H9 (cell line): ENCODE measurements at regions not wholly inside any gene's neighbourhood (a gene's known extent, or its start where the extent isn't known, plus 50 kb on each side); places are given as distances from the start of the nearest gene placed in this dataset.

Source experiments
- DNase-seq: peaks from one replicate; pipeline ENCODE4 v3.0.0-alpha.2; 2017
- H2AFZ ChIP-seq: one replicate; pipeline ENCODE4 v1.6.1; 2013; ENCODE audit warnings: mild to moderate bottlenecking, low read length, control low read depth, moderate library complexity
- H2AK5ac ChIP-seq: 2 replicates; pipeline ENCODE4 v1.6.1; 2013; ENCODE audit warnings: low read length, control low read depth, mixed read lengths; ENCODE audit not compliant: insufficient read length
- H2BK120ac ChIP-seq: one replicate; pipeline ENCODE4 v1.6.1; 2013; ENCODE audit warnings: low read depth, mild to moderate bottlenecking, low read length, control low read depth, inconsistent platforms; ENCODE audit not compliant: poor library complexity, severe bottlenecking
- H2BK12ac ChIP-seq: 2 replicates; pipeline ENCODE4 v1.6.1; 2013; ENCODE audit warnings: low read length, control low read depth, mixed read lengths, low read depth; ENCODE audit not compliant: insufficient read length
- H2BK15ac ChIP-seq: 2 replicates; pipeline ENCODE4 v1.6.1; 2013; ENCODE audit warnings: low read depth, low read length, control low read depth
- H2BK20ac ChIP-seq: one replicate; pipeline ENCODE4 v1.6.1; 2013; ENCODE audit warnings: low read depth, mild to moderate bottlenecking, low read length, control low read depth, inconsistent platforms; ENCODE audit not compliant: poor library complexity, severe bottlenecking
- H2BK5ac ChIP-seq: 2 replicates; pipeline ENCODE4 v1.6.1; 2013; ENCODE audit warnings: low read length, control low read depth, mixed read lengths; ENCODE audit not compliant: insufficient read length
- H3K14ac ChIP-seq: 2 replicates; pipeline ENCODE4 v1.6.1; 2013; ENCODE audit warnings: low read length, control low read depth; ENCODE audit not compliant: insufficient read depth
- H3K18ac ChIP-seq: 2 replicates; pipeline ENCODE4 v1.6.1; 2013; ENCODE audit warnings: low read depth, mild to moderate bottlenecking, mixed read lengths, low read length, control low read depth; ENCODE audit not compliant: insufficient read length
- H3K23ac ChIP-seq: 2 replicates; pipeline ENCODE4 v1.6.1; 2013; ENCODE audit warnings: low read length, control low read depth, mixed read lengths, low read depth; ENCODE audit not compliant: insufficient read length
- H3K23me2 ChIP-seq: 2 replicates; pipeline ENCODE4 v1.6.1; 2013; ENCODE audit warnings: low read depth, mild to moderate bottlenecking, mixed read lengths, low read length, control low read depth; ENCODE audit not compliant: insufficient read length, poor library complexity, severe bottlenecking
- H3K27ac ChIP-seq: 2 replicates; pipeline ENCODE4 v1.5.1; 2013; ENCODE audit warnings: low read length, control low read depth, mixed read lengths, low read depth; ENCODE audit not compliant: insufficient read length
- H3K27me3 ChIP-seq: 2 replicates; pipeline ENCODE4 v1.6.1; 2013; ENCODE audit warnings: low read length, control low read depth, inconsistent platforms; ENCODE audit not compliant: insufficient read depth
- H3K4ac ChIP-seq: 2 replicates; pipeline ENCODE4 v1.6.1; 2013; ENCODE audit warnings: low read depth, mild to moderate bottlenecking, control low read depth, inconsistent platforms, low read length, moderate library complexity
- H3K4me1 ChIP-seq: 2 replicates; pipeline ENCODE4 v1.6.1; 2013; ENCODE audit warnings: low read length, control low read depth, inconsistent platforms; ENCODE audit not compliant: insufficient read depth
- H3K4me2 ChIP-seq: 2 replicates; pipeline ENCODE4 v1.6.1; 2013; ENCODE audit warnings: low read length, control low read depth, mixed read lengths; ENCODE audit not compliant: insufficient read length, insufficient read depth
- H3K56ac ChIP-seq: 2 replicates; pipeline ENCODE4 v1.6.1; 2013; ENCODE audit warnings: low read depth, mild to moderate bottlenecking, mixed read lengths, low read length, control low read depth; ENCODE audit not compliant: insufficient read length
- H3K79me1 ChIP-seq: 2 replicates; pipeline ENCODE4 v1.6.1; 2013; ENCODE audit warnings: low read depth, mild to moderate bottlenecking, moderate library complexity, low read length, control low read depth, inconsistent platforms; ENCODE audit not compliant: insufficient read depth, poor library complexity, severe bottlenecking
- H3K79me2 ChIP-seq: 2 replicates; pipeline ENCODE4 v1.6.1; 2013; ENCODE audit warnings: low read length, control low read depth, inconsistent platforms; ENCODE audit not compliant: insufficient read depth
- H3K9ac ChIP-seq: 2 replicates; pipeline ENCODE4 v1.6.1; 2013; ENCODE audit warnings: low read length, control low read depth, mixed read lengths; ENCODE audit not compliant: insufficient read length; ENCODE audit errors: extremely low read depth
- H3K9me3 ChIP-seq: one replicate; pipeline ENCODE4 v1.6.1; 2013; ENCODE audit warnings: low read depth, low read length, inconsistent platforms; ENCODE audit not compliant: control insufficient read depth
- H3T11ph ChIP-seq: one replicate; pipeline ENCODE4 v1.6.1; 2013; ENCODE audit warnings: mild to moderate bottlenecking, low read length, control low read depth, inconsistent platforms
- H4K20me1 ChIP-seq: one replicate; pipeline ENCODE4 v1.6.1; 2013; ENCODE audit not compliant: control insufficient read depth, insufficient read length, insufficient read depth
- H4K5ac ChIP-seq: 2 replicates; pipeline ENCODE4 v1.6.1; 2013; ENCODE audit warnings: low read depth, mild to moderate bottlenecking, mixed read lengths, low read length, control low read depth; ENCODE audit not compliant: insufficient read length
- H4K8ac ChIP-seq: replicated peaks from 2 replicates; pipeline ENCODE4 v1.6.1; 2013; ENCODE audit warnings: low read length, control low read depth, mixed read lengths, low read depth; ENCODE audit not compliant: insufficient read length
- H4K91ac ChIP-seq: 2 replicates; pipeline ENCODE4 v1.6.1; 2013; ENCODE audit warnings: low read depth, mild to moderate bottlenecking, moderate library complexity, mixed read lengths, low read length, control low read depth; ENCODE audit not compliant: insufficient read length
- H3K27ac Mint-ChIP-seq, 3 experiments: 2 replicates in 2 of 3; 3 replicates in 1 of 3; pipeline ENCODE4 v1.8.0; 2020 to 2021; ENCODE audit warnings: mixed read lengths in 3 of 3, mild to moderate bottlenecking in 1 of 3, moderate library complexity in 1 of 3
- H3K27me3 Mint-ChIP-seq: 2 replicates; pipeline ENCODE4 v1.8.0; 2021; ENCODE audit warnings: low read depth, mild to moderate bottlenecking, moderate library complexity, mixed read lengths
- H3K36me3 Mint-ChIP-seq, 3 experiments: 2 replicates in 2 of 3; 3 replicates in 1 of 3; pipeline ENCODE4 v1.8.0; 2020 to 2021; ENCODE audit warnings: low read depth in 3 of 3, mixed read lengths in 3 of 3; ENCODE audit not compliant: insufficient read depth in 1 of 3
- H3K4me1 Mint-ChIP-seq, 2 experiments: 2 replicates each; pipeline ENCODE4 v1.8.0; 2020; ENCODE audit warnings: mixed read lengths in 2 of 2
- H3K4me3 Mint-ChIP-seq, 2 experiments: 2 replicates in 1 of 2; 3 replicates in 1 of 2; pipeline ENCODE4 v1.8.0; 2020 to 2021; ENCODE audit warnings: mild to moderate bottlenecking in 2 of 2, mixed read lengths in 2 of 2, moderate library complexity in 1 of 2
- H3K9me3 Mint-ChIP-seq, 2 experiments: 2 replicates in 1 of 2; 3 replicates in 1 of 2; pipeline ENCODE4 v1.8.0; 2020; ENCODE audit warnings: mild to moderate bottlenecking in 2 of 2, mixed read lengths in 2 of 2, moderate library complexity in 1 of 2
- CTCF ChIP-seq: fragments of 200-600 bp; sonication (generic); conservative IDR thresholded peaks from 3 replicates; pipeline ENCODE4 v1.8.0; 2021; ENCODE audit warnings: antibody characterized with exemption, mild to moderate bottlenecking
- WGBS: extraction: QIAGEN DNeasy Blood & Tissue Kit; methylation state at CpG from one replicate; pipeline ENCODE4 v1.1.7; 2013; ENCODE audit warnings: missing lambda C conversion rate, low lambda C conversion rate, mixed read lengths; ENCODE audit not compliant: insufficient read length; ENCODE audit errors: extremely low coverage; 5-methylcytosine and 5-hydroxymethylcytosine counted together

- no peaks in the 10 kb centered on the region for H3K27me3 ChIP-seq
- H3K79me2 ChIP-seq = no peaks in the 10 kb centered on the region
- H3K23ac ChIP-seq = no peak overlapping the region
- H2BK15ac ChIP-seq = no peak overlapping the region
- H3K4me3 Mint-ChIP-seq = no peak overlapping the region
- no peaks in the 10 kb centered on the region for H3K9me3 ChIP-seq
- H2AFZ ChIP-seq = no peak overlapping the region
- no peak overlapping the region for H2BK5ac ChIP-seq
- no peak overlapping the region for H3K14ac ChIP-seq
- H2BK20ac ChIP-seq = no peak overlapping the region
- H3K36me3 Mint-ChIP-seq = no peaks in the 10 kb centered on the region
- no peaks in the 10 kb centered on the region for H3K27me3 Mint-ChIP-seq
- H3K27ac ChIP-seq = no peak overlapping the region
- WGBS = no CpG with 5 or more reads among the region's 4 CpGs
- H3K23me2 ChIP-seq = no peaks in the 10 kb centered on the region
- H4K91ac ChIP-seq = no peak overlapping the region
- H3K27ac Mint-ChIP-seq = no peak overlapping the region
- no peaks in the 10 kb centered on the region; a peak in 1 of 5 replicates for H3K9me3 Mint-ChIP-seq
- no peak overlapping the region for H2BK12ac ChIP-seq
- H2AK5ac ChIP-seq = no peak overlapping the region
- H3K18ac ChIP-seq = no peak overlapping the region
- H3K79me1 ChIP-seq = no peaks in the 10 kb centered on the region
- H3K4ac ChIP-seq = no peak overlapping the region
- no peak for DNase-seq
- TF ChIP-seq CTCF = peak; percentile 77
- H3K9ac ChIP-seq = no peak overlapping the region
- no peaks in the 10 kb centered on the region for H4K20me1 ChIP-seq
- no peaks in the 10 kb centered on the region for H3K4me1 Mint-ChIP-seq
- no peak overlapping the region for H3K56ac ChIP-seq
- H3K4me2 ChIP-seq = no peak overlapping the region
- H4K8ac ChIP-seq = no peak overlapping the region
- no peak overlapping the region for H3T11ph ChIP-seq
- no peaks in the 10 kb centered on the region for H3K4me1 ChIP-seq
- H2BK120ac ChIP-seq = no peak overlapping the region
- H4K5ac ChIP-seq = no peak overlapping the region
Observed at GRCh38 chr3:148379763-148380382, 317.8 kb upstream of the AGTR1 start.
